B cell (primary cell): ENCODE measurements at regions not wholly inside any gene's neighbourhood (a gene's known extent, or its start where the extent isn't known, plus 50 kb on each side); places are given as distances from the start of the nearest gene placed in this dataset.

ENCODE experiments used
- EZH2 ChIP-seq: IDR thresholded peaks from 2 replicates; pipeline ENCODE4 v1.6.1; 2012; ENCODE audit warnings: borderline replicate concordance, low read depth, mild to moderate bottlenecking, moderate library complexity, low read length; ENCODE audit not compliant: insufficient read depth, poor library complexity, severe bottlenecking
- TF ChIP-seq, protein P1 (sequence below): fragments of 200-600 bp; IDR thresholded peaks from one replicate; pipeline ENCODE4 v1.8.0; 2022; ENCODE audit warnings: antibody characterized with exemption, mild to moderate bottlenecking

GRCh38 chr1:60444680-60445079, 371.1 kb upstream of the C1orf87 start:
- TF ChIP-seq, protein P1, sequence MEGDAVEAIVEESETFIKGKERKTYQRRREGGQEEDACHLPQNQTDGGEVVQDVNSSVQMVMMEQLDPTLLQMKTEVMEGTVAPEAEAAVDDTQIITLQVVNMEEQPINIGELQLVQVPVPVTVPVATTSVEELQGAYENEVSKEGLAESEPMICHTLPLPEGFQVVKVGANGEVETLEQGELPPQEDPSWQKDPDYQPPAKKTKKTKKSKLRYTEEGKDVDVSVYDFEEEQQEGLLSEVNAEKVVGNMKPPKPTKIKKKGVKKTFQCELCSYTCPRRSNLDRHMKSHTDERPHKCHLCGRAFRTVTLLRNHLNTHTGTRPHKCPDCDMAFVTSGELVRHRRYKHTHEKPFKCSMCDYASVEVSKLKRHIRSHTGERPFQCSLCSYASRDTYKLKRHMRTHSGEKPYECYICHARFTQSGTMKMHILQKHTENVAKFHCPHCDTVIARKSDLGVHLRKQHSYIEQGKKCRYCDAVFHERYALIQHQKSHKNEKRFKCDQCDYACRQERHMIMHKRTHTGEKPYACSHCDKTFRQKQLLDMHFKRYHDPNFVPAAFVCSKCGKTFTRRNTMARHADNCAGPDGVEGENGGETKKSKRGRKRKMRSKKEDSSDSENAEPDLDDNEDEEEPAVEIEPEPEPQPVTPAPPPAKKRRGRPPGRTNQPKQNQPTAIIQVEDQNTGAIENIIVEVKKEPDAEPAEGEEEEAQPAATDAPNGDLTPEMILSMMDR = no peak
- TF ChIP-seq EZH2 = no peak
